Body of pancreas (tissue), 4 donors: ENCODE measurements at regions not wholly inside any gene's neighbourhood (a gene's known extent, or its start where the extent isn't known, plus 50 kb on each side); places are given as distances from the start of the nearest gene placed in this dataset.

Source experiments
- ATAC-seq: fragments of 150-250 bp; one replicate; pipeline ENCODE4 v1.9.1; 2016
- DNase-seq, 4 donors: peaks; one replicate each; pipeline ENCODE4 v3.0.0-alpha.2; 2019
- H3K27ac ChIP-seq, 4 donors: fragments of 200-600 bp; sonication (generic); 1 replicate in 3 of 4; 2 replicates in 1 of 4; pipeline versions ENCODE4 v1.5.1 to v1.6.1; 2016 to 2019; ENCODE audit warnings: mild to moderate bottlenecking in 1 of 4, mixed read lengths in 1 of 4, moderate library complexity in 1 of 4
- H3K27me3 ChIP-seq, 2 donors: fragments of 200-600 bp; sonication (generic); one replicate each; pipeline ENCODE4 v1.6.0; 2016; ENCODE audit warnings: mild to moderate bottlenecking in 1 of 2
- H3K36me3 ChIP-seq, 2 donors: fragments of 200-600 bp; sonication (generic); replicated peaks in 1 of 2; 2 replicates each; pipeline ENCODE4 v1.5.1; 2016; ENCODE audit warnings: low read depth in 2 of 2; ENCODE audit not compliant: insufficient read depth in 1 of 2
- H3K4me1 ChIP-seq: fragments of 200-600 bp; sonication (generic); one replicate; pipeline ENCODE4 v1.6.0; 2016
- H3K4me3 ChIP-seq, 2 donors: fragments of 200-600 bp; sonication (generic); 1 replicate in 1 of 2; 2 replicates in 1 of 2; pipeline ENCODE4 v1.5.1; 2016 to 2019
- H3K9me3 ChIP-seq, 3 donors: fragments of 200-600 bp; sonication (generic); 1 replicate in 2 of 3; 2 replicates in 1 of 3; pipeline ENCODE4 v1.5.1; 2016
- CTCF ChIP-seq, 7 experiments: fragments of 450-650 bp in 4 of 7; fragments of 200-600 bp in 3 of 7; sonication (generic) in 3 of 7; IDR thresholded peaks; one replicate each; pipeline ENCODE4 v1.5.1; 2016 to 2019; ENCODE audit warnings: antibody characterized with exemption in 7 of 7
- POLR2A ChIP-seq, 3 donors: fragments of 450-650 bp; IDR thresholded peaks; one replicate each; pipeline ENCODE4 v1.6.1; 2016; ENCODE audit warnings: antibody characterized with exemption in 3 of 3, mild to moderate bottlenecking in 2 of 3
- WGBS, 2 donors: methylation state at CpG; one replicate each; pipeline ENCODE4 v1.1.5; 2017; 5-methylcytosine and 5-hydroxymethylcytosine counted together
- intact Hi-C: fragments of 100-400 bp; cut with DNase I; formaldehyde crosslinking; loops from one replicate; pipeline ENCODE4 v1.15.1; 2023

DNA sequence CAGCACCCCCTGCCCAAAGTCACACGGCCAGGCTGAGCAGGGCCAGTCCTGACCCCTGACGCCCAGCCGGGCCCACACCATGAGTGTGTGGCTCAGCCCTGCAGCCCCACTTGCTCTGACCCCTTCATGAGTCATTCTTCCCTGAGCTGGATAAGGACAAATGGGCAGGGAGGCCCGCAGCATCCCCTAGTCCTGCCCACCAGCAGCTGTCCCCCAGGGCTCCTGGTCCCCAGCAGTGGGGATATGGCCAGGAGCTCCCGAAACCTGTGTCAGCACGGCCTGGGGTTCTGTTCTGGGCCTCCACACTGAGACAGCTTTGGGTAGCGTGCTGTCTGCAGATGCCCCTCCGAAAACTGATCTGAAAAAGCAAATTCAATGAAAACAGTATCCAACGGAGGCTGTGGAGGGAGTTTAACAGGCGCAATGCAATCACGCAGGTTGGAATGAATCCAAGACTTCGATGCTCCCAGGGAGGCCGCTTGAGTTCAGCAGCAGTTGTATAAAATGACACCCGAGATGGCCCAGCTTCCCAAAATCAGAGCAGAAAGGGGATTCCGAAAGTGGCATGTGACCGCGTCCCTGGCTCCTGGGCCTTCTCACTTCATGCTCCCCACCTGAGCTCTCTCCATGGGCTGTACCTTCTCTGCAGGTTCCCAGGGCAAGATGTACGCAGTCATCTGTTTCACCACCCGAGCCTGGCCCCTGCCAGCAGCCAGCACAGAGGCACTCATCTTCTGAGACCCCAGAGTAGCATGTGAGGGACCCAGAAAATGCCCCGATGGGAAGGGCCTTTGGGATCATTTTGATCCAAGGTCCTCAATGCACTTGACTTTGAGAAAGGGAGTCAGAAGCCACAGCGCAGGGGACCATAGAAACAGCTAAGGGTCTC, 214.1 kb downstream of the USP6NL start:
- ATAC-seq = no peak
- WGBS, 2 donors = 73 to 78% methylated on average over 11 to 21 of the region's 21 CpGs
- H3K9me3 ChIP-seq = no peaks in the 10 kb centered on the region

DNA sequence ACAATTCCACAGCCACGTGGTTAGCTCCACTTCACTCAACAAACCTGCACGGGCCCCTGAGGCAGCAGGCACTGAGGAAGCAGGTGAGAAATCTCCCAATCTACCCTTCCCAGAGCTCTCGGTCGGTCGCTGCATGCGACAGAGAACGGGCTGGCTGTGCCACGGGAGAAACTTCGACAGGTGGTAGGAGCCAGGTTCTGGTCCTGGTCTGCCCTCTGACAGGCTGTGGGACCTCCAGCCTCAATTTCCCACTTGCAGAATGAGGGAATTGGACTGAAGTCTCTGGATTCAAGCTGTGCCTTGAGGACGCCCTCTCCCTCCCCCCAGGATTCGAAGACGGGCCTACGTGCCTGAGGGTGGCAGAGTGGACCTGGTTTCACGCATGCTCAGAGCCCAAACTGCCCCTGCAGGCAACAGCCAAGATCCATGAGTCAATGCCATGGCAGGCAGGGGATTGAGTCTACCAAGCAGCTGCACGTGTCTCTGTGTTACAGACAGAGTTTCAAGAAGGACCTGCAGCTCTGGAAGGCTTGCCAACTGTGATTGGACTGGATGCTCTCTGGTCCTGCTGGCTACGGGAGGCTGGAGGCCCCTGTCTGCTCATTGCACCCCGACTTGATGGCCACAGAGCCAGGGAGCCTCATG, 215.0 kb downstream of the USP6NL start:
- DNase-seq = no peak
- no peak for ATAC-seq
- Histone ChIP-seq H3K27me3 (no peaks in the 10 kb centered on the region), H3K4me1 (no peaks in the 10 kb centered on the region), H3K9me3 (no peaks in the 10 kb centered on the region), H3K36me3 (no peaks in the 10 kb centered on the region), H3K4me3 (no peak overlapping the region), H3K27ac (no peak overlapping the region)
- 47 to 67% methylated on average over 3 to 17 of the region's 17 CpGs for WGBS, 2 donors
- intact Hi-C loops = no loop called here
- TF ChIP-seq CTCF (IDR thresholded peaks at IDR 0.05) (no peak), POLR2A (IDR thresholded peaks at IDR 0.05) (no peak)

More for the DNA sequence above, 214.1 kb downstream of the USP6NL start:
- DNase-seq = no peak
- intact Hi-C loops = no loop called here
- H3K27me3 ChIP-seq = no peaks in the 10 kb centered on the region
- H3K27ac ChIP-seq = no peak overlapping the region
- TF ChIP-seq CTCF (IDR thresholded peaks at IDR 0.05) (no peak), POLR2A (IDR thresholded peaks at IDR 0.05) (no peak)
- H3K36me3 ChIP-seq = no peaks in the 10 kb centered on the region
- H3K4me3 ChIP-seq = no peak overlapping the region
- no peaks in the 10 kb centered on the region for H3K4me1 ChIP-seq

DNA sequence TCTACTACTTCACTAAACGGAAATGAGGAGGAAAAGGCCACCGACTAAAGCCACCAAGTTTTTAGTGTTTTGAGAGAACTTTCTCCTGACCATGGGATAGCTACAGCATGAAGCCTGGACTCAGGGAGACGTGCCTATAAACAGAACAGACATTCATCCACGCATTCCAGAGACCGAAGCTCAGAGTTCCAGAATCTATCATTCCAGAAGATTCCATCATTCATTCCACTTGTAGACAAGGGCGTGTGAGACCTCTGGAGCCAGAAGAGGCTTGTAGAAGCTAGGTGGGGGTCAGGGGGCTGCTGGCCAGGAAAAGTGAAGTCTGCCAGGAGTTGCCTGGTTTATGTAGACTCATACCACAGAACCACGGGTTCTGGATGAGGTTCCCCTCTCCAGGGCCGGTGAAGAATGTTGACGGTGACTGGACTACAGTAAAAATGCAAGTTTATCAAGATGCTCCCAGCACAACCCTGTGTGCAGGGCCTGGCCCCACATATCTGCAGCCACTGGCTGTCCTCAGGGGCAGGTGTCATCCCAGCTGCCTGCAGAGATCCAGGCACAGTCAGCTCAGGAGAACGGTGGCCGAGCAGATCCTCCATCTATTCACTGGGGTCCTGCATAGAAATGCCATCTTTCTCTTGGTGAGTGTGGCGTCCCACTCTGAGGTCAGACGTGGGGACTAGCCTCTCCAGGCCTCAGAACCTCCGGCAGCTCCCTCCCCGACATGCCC, 215.7 kb downstream of the USP6NL start:
- Histone ChIP-seq H3K9me3 (no peaks in the 10 kb centered on the region), H3K4me3 (no peak overlapping the region), H3K27me3 (no peaks in the 10 kb centered on the region), H3K36me3 (no peaks in the 10 kb centered on the region), H3K27ac (no peak overlapping the region), H3K4me1 (no peaks in the 10 kb centered on the region)
- ATAC-seq (no peak), DNase-seq (no peak)
- WGBS, 2 donors = 58 to 62% methylated on average over 12 to 15 of the region's 15 CpGs
- intact Hi-C loops = no loop called here
- TF ChIP-seq POLR2A (IDR thresholded peaks at IDR 0.05) (no peak), CTCF (IDR thresholded peaks at IDR 0.05) (no peak)

DNA sequence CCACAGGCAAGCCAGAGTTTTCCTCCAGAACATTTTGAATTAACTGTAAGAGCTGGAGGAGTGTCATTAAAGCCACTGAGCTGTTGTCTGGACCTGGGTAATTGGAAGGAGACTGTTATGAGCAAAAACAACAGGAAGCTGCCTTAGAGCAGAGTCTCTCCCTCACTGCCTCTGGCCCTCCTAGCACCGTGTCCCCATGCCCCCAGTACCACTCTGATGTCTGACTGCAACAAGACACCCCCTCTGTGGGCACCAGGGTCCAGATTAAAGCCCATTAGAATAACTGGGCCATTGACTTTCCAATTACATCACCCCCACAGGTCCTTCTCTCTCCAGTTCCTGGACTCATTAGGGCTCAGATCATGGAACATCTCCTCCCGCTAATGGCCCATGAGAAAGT, 216.3 kb downstream of the USP6NL start:
- Histone ChIP-seq H3K27me3 (no peaks in the 10 kb centered on the region), H3K36me3 (no peaks in the 10 kb centered on the region), H3K4me1 (no peaks in the 10 kb centered on the region), H3K4me3 (no peak overlapping the region), H3K27ac (no peak overlapping the region), H3K9me3 (no peaks in the 10 kb centered on the region)
- WGBS, 2 donors = 54 to 68% methylated on average over 2 of the region's 2 CpGs
- ATAC-seq = no peak
- no peak for TF ChIP-seq POLR2A (IDR thresholded peaks at IDR 0.05)
- no peak for TF ChIP-seq CTCF (IDR thresholded peaks at IDR 0.05)
- intact Hi-C loops = no loop called here
- DNase-seq = no peak
